Activated T-cell treated with anti-CD3 and anti-CD28 coated beads for 48 hours (primary cell): ENCODE measurements at regions not wholly inside any gene's neighbourhood (a gene's known extent, or its start where the extent isn't known, plus 50 kb on each side); places are given as distances from the start of the nearest gene placed in this dataset.

Source experiments
- DNase-seq: peaks from one replicate; pipeline ENCODE4 v3.0.0-alpha.2; 2020; ENCODE audit warnings: low read depth

DNA sequence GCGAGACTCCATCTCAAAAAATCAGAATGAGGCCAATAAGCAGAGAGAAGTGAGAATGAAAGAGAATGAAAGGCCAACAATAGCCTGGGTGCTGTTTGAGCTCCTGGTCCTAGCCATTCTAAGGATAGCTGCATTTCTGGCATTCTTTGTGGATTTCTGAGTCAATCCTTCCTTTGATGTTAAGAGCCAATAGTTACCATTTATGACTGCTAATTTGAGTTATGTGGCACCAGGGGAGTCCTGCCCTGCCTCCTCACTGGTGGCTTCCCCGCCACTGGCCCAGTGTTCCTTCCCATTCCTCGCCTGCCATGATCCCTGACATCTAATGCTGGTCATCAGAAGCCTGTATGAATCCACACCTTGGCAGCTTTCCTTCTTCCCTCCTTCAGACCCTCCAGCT is 991.2 kb downstream of the UQCRFS1 start:
- no peak for DNase-seq

- DNase-seq = no peak
These were observed 994.2 kb downstream of the UQCRFS1 start for GRCh38 chr19:28218728-28219127.

DNA sequence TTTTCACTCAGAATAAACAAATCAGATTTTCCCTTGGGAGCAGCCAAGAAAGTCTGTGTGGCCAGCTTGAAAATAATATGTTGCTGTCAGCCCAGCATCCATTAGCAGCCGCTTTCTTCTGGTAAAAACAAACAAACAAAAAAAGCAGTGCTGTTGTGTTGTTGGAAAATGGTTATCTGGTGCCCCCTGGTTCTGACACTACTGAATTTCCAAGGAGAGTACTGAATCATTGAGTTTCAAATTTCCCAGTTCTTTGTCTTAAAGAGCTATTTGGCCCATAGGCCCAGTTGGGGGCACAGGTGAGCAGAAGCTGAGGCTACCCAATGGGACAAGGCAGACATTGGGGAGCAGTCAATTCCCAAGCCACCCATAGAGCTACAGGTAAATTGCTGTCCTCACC is 995.9 kb downstream of the UQCRFS1 start:
- DNase-seq = no peak

GRCh38 chr19:28213470-28214082 is 999.4 kb downstream of the UQCRFS1 start:
- DNase-seq = no peak

DNA sequence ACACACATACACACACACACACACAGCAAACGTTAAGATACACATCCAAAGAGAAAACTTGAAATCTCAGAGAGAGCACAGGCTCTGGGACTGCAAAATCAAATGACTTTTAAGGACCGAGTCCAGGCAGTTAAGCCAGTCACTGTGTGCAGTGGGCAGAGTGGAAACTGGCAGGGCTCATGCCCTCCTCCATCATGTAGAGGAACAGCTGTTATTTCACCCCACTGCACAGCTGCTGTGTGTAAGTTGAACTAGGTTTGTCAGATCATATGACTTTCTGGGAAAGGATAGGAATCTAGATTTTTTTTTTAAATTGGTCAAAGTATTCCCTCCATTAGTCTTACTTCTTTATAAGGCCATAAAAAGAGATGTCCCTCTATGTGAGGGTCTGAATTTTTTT is 1002.1 kb downstream of the UQCRFS1 start:
- no peak for DNase-seq

DNA sequence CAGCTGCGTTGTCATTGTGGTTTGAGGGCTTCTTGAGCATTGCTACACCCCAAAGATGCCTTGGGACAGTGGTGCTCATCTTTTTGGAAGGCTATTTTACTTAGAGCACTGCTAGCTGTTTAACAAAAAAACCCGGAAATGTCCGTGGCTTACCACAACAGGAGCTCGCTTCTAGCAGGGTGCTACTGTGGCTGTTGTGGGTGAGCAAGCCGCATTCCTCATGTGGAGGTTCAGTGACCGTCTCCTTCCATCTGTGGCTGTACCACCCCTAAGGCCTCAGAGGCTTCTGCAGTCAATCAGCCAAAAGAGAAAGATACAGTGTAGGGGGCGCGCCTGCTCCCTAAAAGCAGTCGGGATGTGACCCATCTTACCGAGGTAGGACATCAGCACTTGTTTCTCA is 1004.2 kb downstream of the UQCRFS1 start:
- DNase-seq = no peak

- no peak for DNase-seq
These were observed 1005.7 kb downstream of the UQCRFS1 start for GRCh38 chr19:28207244-28207643.

DNA sequence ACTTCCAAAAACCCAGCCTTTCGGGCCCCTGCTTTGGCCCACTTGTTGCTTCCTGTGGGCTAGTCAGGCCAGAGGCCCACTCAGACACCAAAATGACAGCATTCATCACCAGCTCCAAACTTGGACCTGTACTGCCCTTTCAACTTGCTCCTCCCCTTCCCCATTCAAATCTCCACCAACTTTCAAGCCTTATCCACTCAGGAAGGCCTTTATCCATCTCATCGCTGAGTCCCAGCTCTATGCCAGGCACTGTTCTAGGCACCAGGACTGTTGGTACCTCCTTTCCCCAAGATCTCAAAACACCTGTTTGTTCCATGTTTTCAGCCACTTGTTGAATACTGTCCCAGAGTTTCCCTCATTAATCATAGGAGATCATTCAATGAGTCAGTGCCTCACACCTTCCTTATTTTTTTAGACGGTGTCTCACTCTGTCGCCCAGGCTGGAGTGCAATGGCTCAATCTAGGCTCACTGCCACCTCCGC is 1011.4 kb downstream of the UQCRFS1 start:
- no peak for DNase-seq

DNA sequence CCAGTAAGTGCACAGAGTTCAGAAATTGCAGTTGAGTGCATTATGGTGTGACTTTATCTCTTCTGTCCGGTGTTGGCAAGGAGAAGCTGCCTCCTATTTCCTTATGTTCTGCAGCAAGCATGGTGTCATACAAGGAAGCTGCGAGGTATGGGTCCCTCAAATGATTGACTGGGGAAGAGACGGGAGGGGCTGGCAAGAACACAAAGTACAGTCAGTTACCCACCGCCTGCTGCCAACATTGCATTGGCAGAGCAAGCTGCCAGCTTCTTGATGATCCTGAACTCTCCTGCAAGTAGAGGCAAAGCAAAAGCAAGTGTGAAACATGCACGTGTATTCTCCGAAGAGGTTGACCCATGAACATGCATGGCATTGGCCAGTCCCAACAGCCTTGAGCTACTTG is 1013.6 kb downstream of the UQCRFS1 start:
- no peak for DNase-seq

DNA sequence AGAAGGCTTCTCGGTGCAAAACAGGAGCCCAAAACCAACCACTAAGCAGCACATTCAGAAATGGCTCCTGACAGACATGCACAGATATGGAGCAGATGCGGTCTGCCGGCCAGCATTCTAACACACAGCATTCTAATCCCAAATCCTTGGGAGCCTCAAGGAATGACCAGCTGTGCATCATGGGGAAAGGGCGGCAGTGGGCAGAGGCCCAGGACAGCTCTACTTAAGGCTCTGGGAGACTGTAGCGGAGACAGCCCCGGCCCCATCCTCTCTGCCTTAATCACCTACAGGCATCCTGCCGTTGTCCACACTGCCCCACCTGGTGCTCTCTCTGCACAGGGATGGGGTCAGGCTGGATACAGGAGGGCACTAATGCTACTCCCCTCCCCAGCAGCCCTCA is 1016.0 kb downstream of the UQCRFS1 start:
- no peak for DNase-seq

GRCh38 chr19:28196101-28196500 is 1016.9 kb downstream of the UQCRFS1 start:
- DNase-seq = no peak

DNA sequence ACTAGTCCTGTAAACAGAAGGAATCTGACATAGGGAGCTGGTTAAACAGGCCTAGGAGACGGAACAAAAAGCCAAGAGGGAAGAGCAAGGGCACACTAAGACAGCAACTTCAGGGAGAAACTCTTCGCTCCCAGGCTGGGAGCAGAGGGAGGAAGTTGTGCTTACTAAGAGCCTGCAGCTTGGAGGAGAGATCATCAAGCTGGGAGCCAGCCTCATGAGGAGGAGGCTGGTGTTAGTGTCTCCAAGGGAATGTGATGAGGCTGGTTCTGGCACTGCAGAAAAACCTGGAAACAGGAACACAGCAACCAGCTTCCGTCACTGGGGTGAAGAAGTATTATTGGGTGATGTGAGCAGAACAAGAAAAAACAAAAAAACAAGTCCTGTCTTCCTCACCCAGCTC is 1027.3 kb downstream of the UQCRFS1 start:
- no peak for DNase-seq

DNA sequence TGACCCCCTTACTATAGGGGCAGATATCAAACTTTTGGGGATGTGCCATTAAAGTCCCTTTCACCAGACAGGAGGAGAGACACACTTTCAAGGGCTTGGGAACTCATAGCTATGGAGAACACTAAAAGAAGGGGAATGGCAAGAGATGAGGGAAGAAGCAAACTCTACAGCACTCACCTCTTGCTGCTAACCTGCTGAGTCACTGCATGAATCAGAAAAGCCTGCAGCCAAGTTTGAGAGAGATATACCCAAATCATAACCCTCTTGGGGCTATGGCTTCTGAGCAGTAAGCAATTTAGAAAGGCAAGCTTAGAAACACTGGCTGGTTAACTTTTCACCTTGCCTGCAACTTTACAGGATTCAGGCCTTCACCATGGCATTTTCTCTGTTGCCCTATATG is 1028.0 kb downstream of the UQCRFS1 start:
- DNase-seq = no peak

- no peak for DNase-seq
These were observed 1036.8 kb downstream of the UQCRFS1 start for GRCh38 chr19:28176193-28176592.

GRCh38 chr19:28171983-28172382 is 1041.0 kb downstream of the UQCRFS1 start:
- no peak for DNase-seq

DNA sequence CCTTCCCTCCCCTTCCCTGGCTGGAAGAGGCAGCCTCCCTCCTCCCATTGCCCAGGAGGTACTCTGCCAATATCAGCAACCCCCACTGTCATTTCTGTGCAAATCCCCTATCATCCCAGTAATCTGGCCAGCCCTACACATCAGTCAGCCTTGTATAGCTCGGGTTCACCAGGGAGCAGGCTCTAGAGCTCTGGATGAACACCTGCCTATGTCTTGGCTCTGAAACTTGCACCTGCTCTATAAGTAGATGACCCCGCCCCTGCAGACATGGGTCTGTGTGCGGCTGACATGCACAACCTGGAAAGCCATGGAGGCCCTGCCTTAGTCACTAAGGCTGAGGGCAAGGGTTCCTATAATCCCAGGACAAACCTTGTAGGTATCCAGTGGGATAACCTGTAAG is 1042.9 kb downstream of the UQCRFS1 start:
- DNase-seq = no peak

GRCh38 chr19:28169168-28169887 is 1043.6 kb downstream of the UQCRFS1 start:
- DNase-seq = no peak

- DNase-seq = no peak
These were observed 1044.4 kb downstream of the UQCRFS1 start for GRCh38 chr19:28168557-28168956.

DNA sequence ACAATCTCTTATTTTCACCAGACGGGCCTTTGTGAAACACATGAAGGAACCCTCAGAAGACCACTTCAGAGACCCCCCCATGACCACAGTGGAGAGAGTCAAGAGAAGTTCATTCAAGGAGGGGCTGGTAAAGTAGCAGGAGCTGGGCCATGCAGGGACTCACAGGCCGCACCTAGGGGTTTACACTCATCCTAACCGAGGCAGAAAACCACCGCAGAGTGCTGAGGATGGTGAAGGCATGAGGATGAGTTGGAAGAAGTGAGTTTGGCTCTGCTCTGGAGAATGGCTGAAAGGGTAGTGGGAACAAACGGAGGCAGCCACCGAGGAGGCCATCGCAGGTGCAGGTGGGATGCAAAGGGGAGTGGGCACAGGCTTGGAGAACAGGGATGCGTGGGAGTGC is 1046.9 kb downstream of the UQCRFS1 start:
- no peak for DNase-seq

GRCh38 chr19:28164214-28164613 is 1048.7 kb downstream of the UQCRFS1 start:
- no peak for DNase-seq

DNA sequence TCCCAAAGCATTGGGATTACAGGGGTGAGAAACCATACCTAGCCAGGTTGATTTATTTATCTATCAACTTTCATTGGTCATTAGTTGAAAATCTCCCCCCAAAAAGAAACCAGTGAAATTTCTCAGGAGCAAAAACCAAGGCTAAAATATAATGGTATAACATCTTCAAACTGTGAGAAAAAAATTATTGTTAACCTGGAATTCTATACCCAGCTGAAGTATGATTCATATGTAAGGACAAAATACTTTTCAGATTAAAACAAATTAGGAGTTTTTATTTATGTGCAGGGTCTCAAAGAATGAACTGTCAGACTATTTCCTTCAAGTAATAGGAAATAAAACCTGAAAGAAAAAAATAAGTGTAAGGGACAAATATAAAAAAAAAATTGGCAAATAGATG is 1053.9 kb downstream of the UQCRFS1 start:
- DNase-seq = no peak

GRCh38 chr19:28155265-28155664 is 1057.7 kb downstream of the UQCRFS1 start:
- no peak for DNase-seq

DNA sequence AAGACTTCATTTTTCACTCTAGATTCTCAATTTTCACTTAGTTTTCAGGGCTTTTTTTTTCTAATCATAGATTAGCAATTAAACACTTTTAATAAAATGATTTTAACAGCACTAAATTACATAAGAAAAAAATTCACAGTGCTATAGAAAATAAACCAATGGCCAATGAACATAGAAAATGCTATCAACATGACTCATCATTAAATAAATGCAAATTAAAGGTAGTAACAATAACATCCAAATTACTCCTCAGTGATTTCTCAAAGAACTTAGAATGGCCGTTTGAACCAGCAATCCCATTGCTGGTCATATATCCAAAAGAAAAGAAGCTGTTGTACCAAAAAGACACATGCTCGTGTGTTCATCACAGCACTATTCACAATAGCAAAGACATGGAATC is 1058.9 kb downstream of the UQCRFS1 start:
- DNase-seq = no peak

- no peak for DNase-seq
These were observed 1059.8 kb downstream of the UQCRFS1 start for GRCh38 chr19:28153123-28153522.
